ENCODE measurements at regions not wholly inside any gene's neighbourhood (a gene's known extent, or its start where the extent isn't known, plus 50 kb on each side); places are given as distances from the start of the nearest gene placed in this dataset.

DNA sequence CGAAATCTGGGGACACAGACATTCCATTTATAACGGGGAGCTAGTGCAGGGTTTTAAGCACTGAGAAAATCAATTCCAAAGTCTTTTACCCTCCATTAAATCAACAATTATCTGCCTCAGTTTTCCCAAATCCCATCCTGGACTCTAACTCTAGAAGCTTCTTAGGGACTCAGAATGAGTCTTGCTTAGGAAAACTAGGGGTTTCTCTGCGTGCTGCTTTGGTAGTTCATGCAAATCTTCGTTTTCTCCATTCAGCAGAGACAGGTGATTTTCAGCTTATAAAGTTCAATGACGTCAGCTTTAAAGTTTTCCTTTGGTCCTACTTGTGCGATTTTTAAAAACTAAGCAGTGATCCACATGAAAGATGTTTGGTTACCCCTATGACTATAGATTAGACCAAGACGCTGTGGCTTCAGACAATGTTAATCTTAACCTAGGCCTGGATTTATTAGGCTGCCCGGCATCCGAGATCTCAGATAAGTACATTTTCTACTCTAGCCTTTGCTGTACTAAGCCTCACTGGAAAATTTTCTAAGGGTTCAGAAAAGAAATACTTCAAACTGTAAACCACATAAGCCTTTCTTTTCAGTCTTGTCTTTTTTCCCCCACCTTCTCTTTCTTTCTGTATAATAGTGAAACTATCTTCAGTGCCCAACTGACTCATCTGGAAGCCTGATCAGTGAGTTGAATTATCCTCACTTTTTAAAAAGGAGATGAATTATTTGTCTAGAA, 121.4 kb upstream of the GATB start:
- no peak overlapping the region for H3K27ac ChIP-seq (ENCODE audit: poor library complexity, severe bottlenecking)
- H3K36me3 ChIP-seq (ENCODE audit: low read depth) = no peaks in the 10 kb centered on the region
- ATAC-seq (ENCODE audit: low read depth) = no peak
- no peak for DNase-seq (ENCODE audit: low spot score)
- H3K4me1 ChIP-seq (ENCODE audit: insufficient read depth, poor library complexity, severe bottlenecking) = no peaks in the 10 kb centered on the region
- H3K4me3 ChIP-seq (ENCODE audit: severe bottlenecking) = no peak overlapping the region
- H3K9me3 ChIP-seq (ENCODE audit: severe bottlenecking) = no peaks in the 10 kb centered on the region
- H3K27me3 ChIP-seq (ENCODE audit: insufficient read depth, poor library complexity, severe bottlenecking) = no peaks in the 10 kb centered on the region
- TF ChIP-seq, protein P1, sequence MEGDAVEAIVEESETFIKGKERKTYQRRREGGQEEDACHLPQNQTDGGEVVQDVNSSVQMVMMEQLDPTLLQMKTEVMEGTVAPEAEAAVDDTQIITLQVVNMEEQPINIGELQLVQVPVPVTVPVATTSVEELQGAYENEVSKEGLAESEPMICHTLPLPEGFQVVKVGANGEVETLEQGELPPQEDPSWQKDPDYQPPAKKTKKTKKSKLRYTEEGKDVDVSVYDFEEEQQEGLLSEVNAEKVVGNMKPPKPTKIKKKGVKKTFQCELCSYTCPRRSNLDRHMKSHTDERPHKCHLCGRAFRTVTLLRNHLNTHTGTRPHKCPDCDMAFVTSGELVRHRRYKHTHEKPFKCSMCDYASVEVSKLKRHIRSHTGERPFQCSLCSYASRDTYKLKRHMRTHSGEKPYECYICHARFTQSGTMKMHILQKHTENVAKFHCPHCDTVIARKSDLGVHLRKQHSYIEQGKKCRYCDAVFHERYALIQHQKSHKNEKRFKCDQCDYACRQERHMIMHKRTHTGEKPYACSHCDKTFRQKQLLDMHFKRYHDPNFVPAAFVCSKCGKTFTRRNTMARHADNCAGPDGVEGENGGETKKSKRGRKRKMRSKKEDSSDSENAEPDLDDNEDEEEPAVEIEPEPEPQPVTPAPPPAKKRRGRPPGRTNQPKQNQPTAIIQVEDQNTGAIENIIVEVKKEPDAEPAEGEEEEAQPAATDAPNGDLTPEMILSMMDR (IDR thresholded peaks at IDR 0.05; ENCODE audit: poor library complexity, severe bottlenecking) = no peak

DNA sequence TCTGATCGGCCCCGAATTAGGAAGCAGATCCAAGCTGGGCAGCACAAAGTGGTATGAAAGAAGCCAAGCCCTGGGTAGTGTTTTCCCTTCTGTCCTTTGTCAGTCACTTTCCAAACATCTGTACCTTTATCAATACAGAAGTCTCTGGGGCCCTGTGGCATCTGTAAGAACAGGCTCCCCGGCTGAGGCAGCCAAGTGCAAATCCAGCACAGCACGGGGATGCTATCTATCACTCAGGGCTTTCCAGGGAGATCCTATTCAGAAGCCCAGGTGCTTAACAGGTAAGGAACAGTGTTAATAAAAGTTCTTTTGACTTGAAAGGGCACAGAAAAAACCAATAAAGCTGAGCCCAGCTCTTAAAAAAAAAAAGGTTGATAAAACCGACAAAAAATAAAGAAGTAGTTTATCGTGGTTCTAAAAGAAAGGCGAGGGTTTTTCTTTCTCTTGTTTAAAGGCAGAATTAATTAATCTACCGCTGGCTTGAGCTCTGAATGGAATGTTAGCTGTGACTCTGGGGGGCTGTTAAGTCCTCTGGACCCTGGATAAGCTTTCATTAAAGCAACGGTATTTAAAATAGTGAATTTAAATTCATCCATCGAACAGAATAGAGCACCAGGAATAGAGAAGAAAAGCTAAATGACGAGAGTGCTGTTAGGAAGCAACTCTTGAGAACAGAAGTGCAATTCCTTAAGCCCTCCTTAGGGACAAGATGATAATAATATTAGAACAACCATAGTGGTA, 119.1 kb upstream of the GATB start:
- Histone ChIP-seq H3K36me3 (ENCODE audit: low read depth) (no peaks in the 10 kb centered on the region), H3K27me3 (ENCODE audit: insufficient read depth, poor library complexity, severe bottlenecking) (no peaks in the 10 kb centered on the region), H3K27ac (ENCODE audit: poor library complexity, severe bottlenecking) (no peak overlapping the region), H3K9me3 (ENCODE audit: severe bottlenecking) (no peaks in the 10 kb centered on the region), H3K4me3 (ENCODE audit: severe bottlenecking) (no peak overlapping the region), H3K4me1 (ENCODE audit: insufficient read depth, poor library complexity, severe bottlenecking) (no peaks in the 10 kb centered on the region)
- ATAC-seq (ENCODE audit: low read depth) (no peak), DNase-seq (ENCODE audit: low spot score) (no peak)
- TF ChIP-seq, protein P1 (IDR thresholded peaks at IDR 0.05; ENCODE audit: poor library complexity, severe bottlenecking) = no peak

DNA sequence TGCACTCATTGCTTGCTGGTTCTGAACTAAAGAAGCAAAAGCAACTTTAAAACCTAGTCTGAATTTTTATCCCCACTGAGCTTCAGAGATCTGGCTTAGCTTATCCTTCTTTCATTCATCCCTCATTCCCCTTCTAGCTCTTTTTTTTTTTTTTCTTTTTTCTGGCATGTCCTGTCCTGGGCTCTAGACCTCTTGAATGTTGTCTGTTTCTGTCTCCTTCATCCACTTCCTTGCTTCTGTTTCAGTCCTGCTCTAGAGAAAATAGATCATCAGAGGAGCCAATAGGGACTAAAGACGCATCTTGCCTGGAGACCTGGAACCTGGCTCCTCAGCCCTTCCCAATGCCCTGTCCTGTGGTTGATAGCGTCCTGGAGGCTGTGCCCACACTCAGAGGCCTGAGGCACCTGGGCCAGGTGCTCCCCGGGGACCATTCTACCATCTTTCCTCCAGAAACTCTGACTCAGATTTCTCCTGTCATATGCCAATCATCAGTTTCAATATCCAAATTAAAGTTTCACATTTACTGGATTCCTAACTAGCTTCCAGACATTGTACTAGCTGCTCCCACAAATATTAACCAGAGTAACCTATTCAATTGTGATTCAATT, 115.7 kb upstream of the GATB start:
- DNase-seq (ENCODE audit: low spot score) (no peak), ATAC-seq (ENCODE audit: low read depth) (no peak)
- H3K9me3 ChIP-seq (ENCODE audit: severe bottlenecking) = no peaks in the 10 kb centered on the region
- no peaks in the 10 kb centered on the region for H3K4me1 ChIP-seq (ENCODE audit: insufficient read depth, poor library complexity, severe bottlenecking)
- no peaks in the 10 kb centered on the region for H3K36me3 ChIP-seq (ENCODE audit: low read depth)
- no peak overlapping the region for H3K27ac ChIP-seq (ENCODE audit: poor library complexity, severe bottlenecking)
- TF ChIP-seq, protein P1 (IDR thresholded peaks at IDR 0.05; ENCODE audit: poor library complexity, severe bottlenecking) = no peak
- no peak overlapping the region for H3K4me3 ChIP-seq (ENCODE audit: severe bottlenecking)
- no peaks in the 10 kb centered on the region for H3K27me3 ChIP-seq (ENCODE audit: insufficient read depth, poor library complexity, severe bottlenecking)

DNA sequence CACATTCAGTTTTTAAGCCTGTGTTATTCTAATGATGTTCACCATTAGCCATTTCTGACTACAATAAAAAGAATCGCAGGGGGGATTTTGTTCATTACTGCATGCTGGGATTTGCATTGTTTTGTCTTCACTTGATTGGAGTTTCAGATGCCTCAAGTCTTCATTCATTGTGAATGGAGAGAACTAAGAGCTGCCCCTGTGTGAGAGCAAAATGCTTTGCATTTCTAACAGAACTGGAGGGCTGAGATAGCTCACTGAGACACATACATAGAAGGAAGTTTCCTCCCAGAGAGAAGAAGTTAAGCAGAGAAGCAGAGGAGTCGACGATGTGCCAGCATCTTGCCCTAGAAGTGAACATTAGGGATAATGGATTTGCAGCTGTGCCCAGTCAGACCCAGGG, 113.5 kb upstream of the GATB start:
- Histone ChIP-seq H3K27ac (ENCODE audit: poor library complexity, severe bottlenecking) (no peak overlapping the region), H3K9me3 (ENCODE audit: severe bottlenecking) (no peaks in the 10 kb centered on the region), H3K36me3 (ENCODE audit: low read depth) (no peaks in the 10 kb centered on the region), H3K4me1 (ENCODE audit: insufficient read depth, poor library complexity, severe bottlenecking) (no peaks in the 10 kb centered on the region), H3K27me3 (ENCODE audit: insufficient read depth, poor library complexity, severe bottlenecking) (no peaks in the 10 kb centered on the region), H3K4me3 (ENCODE audit: severe bottlenecking) (no peak overlapping the region)
- TF ChIP-seq, protein P1 (IDR thresholded peaks at IDR 0.05; ENCODE audit: poor library complexity, severe bottlenecking) = no peak
- DNase-seq (ENCODE audit: low spot score) (no peak), ATAC-seq (ENCODE audit: low read depth) (no peak)
